GM06990 (cell line): ENCODE measurements at regions not wholly inside any gene's neighbourhood (a gene's known extent, or its start where the extent isn't known, plus 50 kb on each side); places are given as distances from the start of the nearest gene placed in this dataset.

Source experiments
- DNase-seq: peaks from one replicate; pipeline ENCODE4 v3.0.0-alpha.2; 2011; ENCODE audit not compliant: insufficient read length; ENCODE audit errors: extremely low read depth
- H3K27me3 ChIP-seq: replicated peaks from 2 replicates; pipeline ENCODE4 v1.6.0; 2011; ENCODE audit warnings: low read length; ENCODE audit not compliant: control insufficient read depth, insufficient read depth
- H3K36me3 ChIP-seq: 2 replicates; pipeline ENCODE4 v1.5.1; 2011; ENCODE audit warnings: low read length; ENCODE audit not compliant: control insufficient read depth, insufficient read depth
- H3K4me3 ChIP-seq: replicated peaks from 2 replicates; pipeline ENCODE4 v1.5.1; 2011; ENCODE audit warnings: low read depth, mild to moderate bottlenecking, control low read depth, low read length
- TF ChIP-seq, protein P1 (sequence below): IDR thresholded peaks from 2 replicates; pipeline ENCODE4 v1.5.1; 2011; ENCODE audit warnings: low read length, control low read depth, mild to moderate bottlenecking, inconsistent platforms; ENCODE audit not compliant: insufficient read depth, poor library complexity, severe bottlenecking

DNA sequence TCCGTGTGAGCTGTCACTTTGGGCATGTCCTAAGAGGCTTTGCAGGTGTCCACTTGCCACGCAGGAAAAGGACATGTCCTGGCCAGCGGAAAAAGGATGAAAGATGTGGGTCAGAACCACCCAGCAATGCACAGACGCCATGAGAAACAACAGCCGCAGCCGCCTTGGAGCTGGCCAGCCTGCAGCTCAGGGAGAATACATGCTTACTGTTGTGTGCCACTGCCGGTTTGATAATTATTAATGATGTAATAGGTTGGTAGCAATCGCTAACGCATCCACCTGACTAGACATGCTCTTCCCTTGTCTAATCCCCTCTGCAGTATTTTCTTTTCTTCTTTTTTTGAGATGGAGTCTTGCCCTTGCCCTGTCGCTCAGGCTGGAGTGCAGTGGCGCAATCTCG, 221.7 kb downstream of the HAUS1 start:
- Histone ChIP-seq H3K27me3 (no peaks in the 10 kb centered on the region), H3K36me3 (no peaks in the 10 kb centered on the region), H3K4me3 (no peak overlapping the region)
- DNase-seq, result no peak
- TF ChIP-seq, protein P1, sequence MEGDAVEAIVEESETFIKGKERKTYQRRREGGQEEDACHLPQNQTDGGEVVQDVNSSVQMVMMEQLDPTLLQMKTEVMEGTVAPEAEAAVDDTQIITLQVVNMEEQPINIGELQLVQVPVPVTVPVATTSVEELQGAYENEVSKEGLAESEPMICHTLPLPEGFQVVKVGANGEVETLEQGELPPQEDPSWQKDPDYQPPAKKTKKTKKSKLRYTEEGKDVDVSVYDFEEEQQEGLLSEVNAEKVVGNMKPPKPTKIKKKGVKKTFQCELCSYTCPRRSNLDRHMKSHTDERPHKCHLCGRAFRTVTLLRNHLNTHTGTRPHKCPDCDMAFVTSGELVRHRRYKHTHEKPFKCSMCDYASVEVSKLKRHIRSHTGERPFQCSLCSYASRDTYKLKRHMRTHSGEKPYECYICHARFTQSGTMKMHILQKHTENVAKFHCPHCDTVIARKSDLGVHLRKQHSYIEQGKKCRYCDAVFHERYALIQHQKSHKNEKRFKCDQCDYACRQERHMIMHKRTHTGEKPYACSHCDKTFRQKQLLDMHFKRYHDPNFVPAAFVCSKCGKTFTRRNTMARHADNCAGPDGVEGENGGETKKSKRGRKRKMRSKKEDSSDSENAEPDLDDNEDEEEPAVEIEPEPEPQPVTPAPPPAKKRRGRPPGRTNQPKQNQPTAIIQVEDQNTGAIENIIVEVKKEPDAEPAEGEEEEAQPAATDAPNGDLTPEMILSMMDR, result no peak

GRCh38 chr18:46329736-46330246, 225.6 kb downstream of the HAUS1 start:
- H3K27me3 ChIP-seq, result peaks cover 7% of the 10 kb centered on the region
- no peaks in the 10 kb centered on the region for H3K36me3 ChIP-seq
- TF ChIP-seq, protein P1, result no peak
- no peak overlapping the region for H3K4me3 ChIP-seq
- no peak for DNase-seq

DNA sequence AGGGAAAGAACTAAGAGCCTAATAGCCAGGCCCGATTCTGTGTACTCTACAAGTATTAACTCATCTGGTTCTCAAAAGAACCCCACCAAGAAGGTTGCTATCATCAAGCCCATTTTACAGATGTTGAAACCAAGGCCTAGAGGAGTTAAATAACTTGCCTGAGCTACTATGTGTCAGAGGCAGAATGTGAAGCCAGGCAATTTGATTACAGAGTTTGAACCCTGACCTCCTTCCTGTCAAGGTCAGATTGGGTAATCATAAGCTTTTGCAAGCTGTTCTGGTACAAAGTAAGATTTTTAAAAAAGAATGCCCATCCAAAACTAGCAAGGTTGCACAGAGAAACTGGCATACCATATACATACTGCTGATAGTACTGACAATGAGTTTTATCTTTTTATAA, 227.1 kb downstream of the HAUS1 start:
- no peak for DNase-seq
- no peak overlapping the region for H3K4me3 ChIP-seq
- peaks cover 7% of the 10 kb centered on the region for H3K27me3 ChIP-seq
- no peaks in the 10 kb centered on the region for H3K36me3 ChIP-seq
- TF ChIP-seq, protein P1, result no peak

DNA sequence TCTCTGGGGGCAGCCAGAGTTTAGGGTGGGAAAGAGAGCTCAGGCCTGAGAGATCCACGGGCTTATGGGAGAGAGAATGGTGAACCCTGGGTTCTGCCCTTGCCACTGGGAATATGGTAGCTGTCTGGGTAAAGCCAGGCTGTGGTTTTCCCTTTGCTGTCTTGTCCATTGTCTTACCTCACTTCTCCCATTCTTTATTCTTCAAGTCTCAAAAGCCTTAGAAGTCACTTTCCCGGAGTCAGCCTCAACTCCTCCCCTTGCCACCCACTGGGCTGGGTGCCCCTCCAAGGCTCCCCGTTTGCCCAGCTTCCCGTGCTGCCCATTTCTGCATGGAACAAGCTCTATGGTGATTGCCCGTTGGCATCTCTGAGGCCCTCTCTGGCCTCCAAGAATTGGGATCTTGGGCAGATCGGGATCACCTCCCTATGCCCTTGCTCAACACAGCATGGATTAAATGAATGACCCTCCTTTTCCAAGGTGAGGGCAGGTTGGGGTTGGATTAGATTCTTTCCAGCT, 228.2 kb downstream of the HAUS1 start:
- TF ChIP-seq, protein P1, result no peak
- Histone ChIP-seq H3K27me3 (peaks cover 7% of the 10 kb centered on the region), H3K4me3 (no peak overlapping the region), H3K36me3 (no peaks in the 10 kb centered on the region)
- DNase-seq, result no peak

DNA sequence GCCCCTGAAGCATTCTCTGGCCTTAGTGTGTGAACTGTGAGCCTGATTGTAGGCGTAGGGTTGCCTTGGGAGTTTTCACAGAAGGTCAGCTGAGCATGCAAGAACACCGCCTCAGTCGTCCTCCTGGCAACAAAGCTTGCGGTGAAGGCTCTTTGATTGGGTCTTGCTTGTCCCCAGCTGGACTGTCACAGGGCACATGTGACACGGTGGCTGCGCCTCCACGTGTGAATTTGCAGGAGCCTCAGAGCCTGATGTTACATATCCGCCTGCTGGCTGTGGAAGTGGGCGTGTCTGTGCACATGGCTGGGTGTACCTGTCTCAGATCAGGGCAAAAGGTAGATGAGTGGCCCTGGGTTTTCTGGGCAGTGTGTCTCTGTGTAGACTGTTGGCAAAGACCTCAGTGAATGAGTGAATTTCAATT, 228.7 kb downstream of the HAUS1 start:
- no peak for DNase-seq
- TF ChIP-seq, protein P1, result no peak
- Histone ChIP-seq H3K36me3 (no peaks in the 10 kb centered on the region), H3K27me3 (peaks cover 7% of the 10 kb centered on the region), H3K4me3 (no peak overlapping the region)
